Panc1 (cell line): ENCODE measurements at regions not wholly inside any gene's neighbourhood (a gene's known extent, or its start where the extent isn't known, plus 50 kb on each side); places are given as distances from the start of the nearest gene placed in this dataset.

ENCODE experiments used
- POLR2AphosphoS5 ChIP-seq: IDR thresholded peaks from 2 replicates; pipeline ENCODE4 v1.6.1; 2012; ENCODE audit warnings: mild to moderate bottlenecking, low read depth, low read length, moderate library complexity
- SIN3A ChIP-seq: IDR thresholded peaks from 2 replicates; pipeline ENCODE4 v1.6.1; 2012; ENCODE audit warnings: low read depth, mild to moderate bottlenecking, low read length, moderate library complexity, borderline replicate concordance; ENCODE audit not compliant: insufficient read depth
- TF ChIP-seq, protein P1 (sequence below): fragments of 450-650 bp; IDR thresholded peaks from 2 replicates; pipeline ENCODE4 v1.5.1; 2017; ENCODE audit warnings: mild to moderate bottlenecking

DNA sequence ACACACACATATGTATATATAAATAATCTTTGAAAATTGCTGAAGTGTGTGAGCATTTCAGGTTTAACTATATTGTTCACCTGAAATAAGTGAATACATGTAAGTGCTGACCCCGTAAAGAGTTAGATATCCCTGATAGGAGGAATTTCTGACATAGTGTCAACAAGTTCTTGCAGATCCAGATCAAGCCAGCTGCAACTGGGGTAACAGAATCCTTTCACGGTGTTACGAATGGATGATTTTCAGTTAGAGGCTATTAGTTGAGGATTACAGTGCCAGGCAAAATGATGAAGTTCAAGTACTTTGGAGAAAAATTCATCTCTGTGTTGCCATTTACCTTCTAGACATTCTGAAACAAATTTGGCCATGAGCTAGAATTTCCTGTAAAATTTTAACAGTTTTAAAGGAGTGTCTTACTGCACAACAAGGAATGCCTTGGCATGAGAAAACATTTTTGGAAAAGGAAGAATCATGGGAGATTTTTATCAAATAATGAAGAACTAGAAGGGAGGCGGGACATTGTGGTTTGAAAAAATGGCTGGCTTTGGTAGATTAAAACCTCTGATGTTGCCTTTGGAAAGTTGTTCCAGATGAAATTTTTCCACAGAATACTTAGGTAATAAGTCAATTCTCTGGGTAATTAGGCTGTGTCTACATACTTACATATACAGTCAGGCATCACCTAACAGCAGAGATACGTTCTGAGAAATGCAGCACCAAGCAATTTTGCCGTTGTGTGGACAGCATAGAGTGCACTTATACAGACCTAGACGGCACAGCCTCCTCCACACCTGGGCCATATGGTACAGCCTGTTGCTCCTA, 84.4 kb upstream of the FAT1 start:
- TF ChIP-seq, protein P1, sequence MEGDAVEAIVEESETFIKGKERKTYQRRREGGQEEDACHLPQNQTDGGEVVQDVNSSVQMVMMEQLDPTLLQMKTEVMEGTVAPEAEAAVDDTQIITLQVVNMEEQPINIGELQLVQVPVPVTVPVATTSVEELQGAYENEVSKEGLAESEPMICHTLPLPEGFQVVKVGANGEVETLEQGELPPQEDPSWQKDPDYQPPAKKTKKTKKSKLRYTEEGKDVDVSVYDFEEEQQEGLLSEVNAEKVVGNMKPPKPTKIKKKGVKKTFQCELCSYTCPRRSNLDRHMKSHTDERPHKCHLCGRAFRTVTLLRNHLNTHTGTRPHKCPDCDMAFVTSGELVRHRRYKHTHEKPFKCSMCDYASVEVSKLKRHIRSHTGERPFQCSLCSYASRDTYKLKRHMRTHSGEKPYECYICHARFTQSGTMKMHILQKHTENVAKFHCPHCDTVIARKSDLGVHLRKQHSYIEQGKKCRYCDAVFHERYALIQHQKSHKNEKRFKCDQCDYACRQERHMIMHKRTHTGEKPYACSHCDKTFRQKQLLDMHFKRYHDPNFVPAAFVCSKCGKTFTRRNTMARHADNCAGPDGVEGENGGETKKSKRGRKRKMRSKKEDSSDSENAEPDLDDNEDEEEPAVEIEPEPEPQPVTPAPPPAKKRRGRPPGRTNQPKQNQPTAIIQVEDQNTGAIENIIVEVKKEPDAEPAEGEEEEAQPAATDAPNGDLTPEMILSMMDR: no peak
- TF ChIP-seq SIN3A: no peak
- no peak for TF ChIP-seq POLR2AphosphoS5
